ENCODE measurements at regions not wholly inside any gene's neighbourhood (a gene's known extent, or its start where the extent isn't known, plus 50 kb on each side); places are given as distances from the start of the nearest gene placed in this dataset.

DNA sequence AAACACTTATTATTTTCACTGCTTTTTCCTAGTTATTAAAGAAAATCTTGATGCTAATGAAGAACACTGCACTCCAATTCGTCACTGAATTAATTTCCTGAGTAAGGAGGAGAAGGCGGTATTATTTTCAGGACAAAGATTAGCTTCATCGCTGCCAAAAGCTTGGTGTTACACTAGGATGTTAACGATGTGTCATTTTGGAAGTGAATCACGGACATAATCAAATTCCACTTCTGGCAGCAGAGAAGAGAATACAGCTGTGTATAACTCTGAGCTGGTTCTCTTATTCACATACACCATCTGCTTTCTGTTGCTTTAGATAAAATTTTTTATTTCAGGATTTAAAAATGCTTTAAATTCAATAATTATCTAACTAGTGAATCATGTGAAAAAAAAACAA lies 74.1 kb downstream of the SCG2 start:
- no peak for TF ChIP-seq CTCF (IDR thresholded peaks at IDR 0.05; ENCODE audit: control insufficient read depth, insufficient read depth, low read depth, low read length, missing control alignments)
- H3K4me3 ChIP-seq (ENCODE audit: control insufficient read depth, low read depth, low read length), result no peak overlapping the region
- DNase-seq (ENCODE audit: low read depth), result peak; percentile 31

DNA sequence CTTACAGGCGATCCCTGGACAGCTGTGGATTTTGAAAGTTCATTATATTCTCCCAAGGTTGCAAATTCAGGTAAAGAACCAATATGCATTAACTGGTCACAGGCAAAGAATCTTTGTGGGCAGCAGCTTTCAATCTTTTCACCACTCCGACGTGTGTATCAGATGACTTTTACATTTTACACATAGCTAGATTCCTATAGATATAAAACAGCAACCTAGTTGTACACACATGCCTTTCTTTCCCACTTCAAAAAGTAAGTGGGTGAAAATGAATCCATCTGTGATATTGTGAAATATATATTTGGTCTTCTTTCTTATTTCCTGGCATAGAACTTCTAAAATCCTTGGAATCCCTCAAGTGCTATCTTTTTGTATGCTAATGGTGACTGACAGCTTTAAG lies 72.5 kb downstream of the SCG2 start:
- TF ChIP-seq CTCF (IDR thresholded peaks at IDR 0.05; ENCODE audit: control insufficient read depth, insufficient read depth, low read depth, low read length, missing control alignments), result no peak

GRCh38 chr2:223530811-223531210 lies 71.3 kb downstream of the SCG2 start:
- DNase-seq (ENCODE audit: low read depth), result no peak
- H3K4me3 ChIP-seq (ENCODE audit: control insufficient read depth, low read depth, low read length), result no peak overlapping the region
- TF ChIP-seq CTCF (IDR thresholded peaks at IDR 0.05; ENCODE audit: control insufficient read depth, insufficient read depth, low read depth, low read length, missing control alignments), result no peak

More for the DNA sequence above, 72.5 kb downstream of the SCG2 start:
- no peak overlapping the region for H3K4me3 ChIP-seq (ENCODE audit: control insufficient read depth, low read depth, low read length)
- DNase-seq (ENCODE audit: low read depth), result no peak

GRCh38 chr2:223532161-223532560 lies 70.0 kb downstream of the SCG2 start:
- no peak for TF ChIP-seq CTCF (IDR thresholded peaks at IDR 0.05; ENCODE audit: control insufficient read depth, insufficient read depth, low read depth, low read length, missing control alignments)
- H3K4me3 ChIP-seq (ENCODE audit: control insufficient read depth, low read depth, low read length), result no peak overlapping the region
- no peak for DNase-seq (ENCODE audit: low read depth)

GRCh38 chr2:223532712-223533111 lies 69.4 kb downstream of the SCG2 start:
- DNase-seq (ENCODE audit: low read depth), result no peak
- TF ChIP-seq CTCF (IDR thresholded peaks at IDR 0.05; ENCODE audit: control insufficient read depth, insufficient read depth, low read depth, low read length, missing control alignments), result no peak
- H3K4me3 ChIP-seq (ENCODE audit: control insufficient read depth, low read depth, low read length), result no peak overlapping the region

GRCh38 chr2:223536546-223536945 lies 65.6 kb downstream of the SCG2 start:
- H3K4me3 ChIP-seq (ENCODE audit: control insufficient read depth, low read depth, low read length), result no peak overlapping the region
- no peak for DNase-seq (ENCODE audit: low read depth)
- TF ChIP-seq CTCF (IDR thresholded peaks at IDR 0.05; ENCODE audit: control insufficient read depth, insufficient read depth, low read depth, low read length, missing control alignments), result no peak

DNA sequence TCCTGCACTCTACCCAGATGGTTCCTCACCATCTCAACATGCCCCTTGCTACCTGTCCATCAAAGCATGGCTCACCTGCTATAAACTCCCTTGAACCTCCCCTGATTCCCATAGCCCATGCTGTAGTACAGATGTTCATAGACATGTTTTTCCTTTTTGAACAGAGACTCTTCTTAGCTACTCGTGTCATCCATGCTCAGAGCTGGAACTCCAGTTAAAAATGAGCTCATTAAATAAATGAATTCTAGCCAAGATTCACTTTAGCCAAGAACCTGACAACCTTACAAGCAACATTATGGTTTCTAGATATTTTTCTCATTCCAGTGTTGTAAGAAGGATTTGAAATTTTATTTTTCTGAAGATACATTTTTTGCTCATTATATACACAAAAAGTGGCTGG lies 65.0 kb downstream of the SCG2 start:
- TF ChIP-seq CTCF (IDR thresholded peaks at IDR 0.05; ENCODE audit: control insufficient read depth, insufficient read depth, low read depth, low read length, missing control alignments), result no peak
- no peak for DNase-seq (ENCODE audit: low read depth)
- no peak overlapping the region for H3K4me3 ChIP-seq (ENCODE audit: control insufficient read depth, low read depth, low read length)

Data from AG09309 (cell line).